ENCODE measurements at regions not wholly inside any gene's neighbourhood (a gene's known extent, or its start where the extent isn't known, plus 50 kb on each side); places are given as distances from the start of the nearest gene placed in this dataset.
"Not testable (repeated sequence)": the region's sequence is repeated elsewhere in the genome, so short reads cannot be mapped to it uniquely, and the experiment has no call there.

DNA sequence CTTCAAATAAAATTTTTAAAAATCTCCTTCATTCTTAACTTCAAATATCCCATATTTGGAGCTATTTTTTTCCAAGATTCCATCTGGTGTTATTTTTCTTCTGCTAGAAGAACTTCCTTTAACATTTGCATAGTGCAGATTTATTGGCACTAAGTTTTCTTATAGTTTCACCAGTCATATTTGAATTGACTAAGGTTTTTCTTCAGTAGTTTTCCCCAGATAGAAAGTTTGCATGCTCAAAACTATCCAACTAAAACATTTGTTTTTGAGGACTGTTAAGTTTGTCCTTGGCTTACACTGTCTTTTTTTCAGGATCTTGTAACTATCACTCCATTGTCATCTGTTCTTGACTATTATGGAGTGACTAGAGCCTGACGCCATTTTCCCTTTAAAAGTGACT lies 606.7 kb downstream of the TAF11L14 start:
- no peak for DNase-seq (ENCODE audit: low read depth)

DNA sequence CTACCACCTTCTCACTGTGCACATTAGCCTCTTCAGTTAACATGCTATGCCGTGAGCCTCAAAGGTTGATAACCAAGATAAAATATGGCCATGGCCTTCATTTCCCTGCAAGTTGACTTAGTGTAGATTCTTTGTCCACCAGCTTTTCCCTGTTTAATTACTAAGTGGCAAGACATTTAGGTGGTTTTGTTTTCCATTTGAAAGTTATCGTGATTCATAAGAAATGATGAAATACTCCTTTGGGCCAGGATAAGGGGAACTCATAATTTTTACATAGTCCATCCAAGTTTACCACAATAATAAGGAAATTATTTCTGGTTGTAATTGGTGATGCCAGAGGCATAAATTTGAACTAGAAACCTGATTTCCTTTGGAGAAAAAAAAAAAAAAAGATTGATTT lies 609.6 kb downstream of the TAF11L14 start:
- no peak for DNase-seq (ENCODE audit: low read depth)

DNA sequence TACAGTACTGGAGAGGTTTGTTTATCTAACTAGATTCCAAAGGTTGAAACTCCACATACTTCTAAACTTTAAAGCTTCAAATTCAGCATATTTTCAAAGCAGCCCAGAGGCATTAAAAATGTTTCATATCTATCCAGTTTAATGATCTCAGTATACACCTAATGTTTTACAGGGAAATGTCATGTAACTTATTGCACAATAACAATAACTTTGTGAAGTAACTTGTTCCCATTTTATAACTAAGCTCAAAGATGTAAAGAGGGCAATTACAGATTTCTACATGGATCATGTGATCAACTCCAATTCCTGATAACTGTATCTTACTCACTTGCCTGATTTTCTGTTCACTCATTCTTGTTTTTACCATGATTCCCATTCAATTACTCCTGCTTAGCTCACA lies 610.0 kb downstream of the TAF11L14 start:
- no peak for DNase-seq (ENCODE audit: low read depth)

DNA sequence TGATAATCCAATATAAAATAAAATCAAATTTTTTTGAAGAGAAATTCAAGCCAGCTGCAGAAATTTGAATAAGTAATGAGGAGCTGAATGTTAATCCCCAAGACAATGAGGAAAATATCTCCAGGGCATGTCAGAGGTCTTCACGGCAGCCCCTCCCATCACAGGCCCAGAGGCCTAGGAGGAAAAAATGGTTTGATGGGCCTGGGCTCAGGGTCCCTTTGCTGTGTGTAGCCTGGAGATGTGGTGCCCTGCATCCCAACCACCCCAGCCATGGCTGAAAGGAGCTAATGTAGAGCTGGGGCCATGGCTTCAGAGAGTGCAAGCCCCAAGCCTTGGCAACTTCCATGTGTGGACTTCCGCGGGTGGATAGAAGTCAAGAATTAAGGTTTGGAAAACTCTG lies 618.3 kb downstream of the TAF11L14 start:
- no peak for DNase-seq (ENCODE audit: low read depth)

GRCh38 chr5:18264126-18264882 lies 630.0 kb downstream of the TAF11L14 start:
- DNase-seq (ENCODE audit: low read depth), result no peak

DNA sequence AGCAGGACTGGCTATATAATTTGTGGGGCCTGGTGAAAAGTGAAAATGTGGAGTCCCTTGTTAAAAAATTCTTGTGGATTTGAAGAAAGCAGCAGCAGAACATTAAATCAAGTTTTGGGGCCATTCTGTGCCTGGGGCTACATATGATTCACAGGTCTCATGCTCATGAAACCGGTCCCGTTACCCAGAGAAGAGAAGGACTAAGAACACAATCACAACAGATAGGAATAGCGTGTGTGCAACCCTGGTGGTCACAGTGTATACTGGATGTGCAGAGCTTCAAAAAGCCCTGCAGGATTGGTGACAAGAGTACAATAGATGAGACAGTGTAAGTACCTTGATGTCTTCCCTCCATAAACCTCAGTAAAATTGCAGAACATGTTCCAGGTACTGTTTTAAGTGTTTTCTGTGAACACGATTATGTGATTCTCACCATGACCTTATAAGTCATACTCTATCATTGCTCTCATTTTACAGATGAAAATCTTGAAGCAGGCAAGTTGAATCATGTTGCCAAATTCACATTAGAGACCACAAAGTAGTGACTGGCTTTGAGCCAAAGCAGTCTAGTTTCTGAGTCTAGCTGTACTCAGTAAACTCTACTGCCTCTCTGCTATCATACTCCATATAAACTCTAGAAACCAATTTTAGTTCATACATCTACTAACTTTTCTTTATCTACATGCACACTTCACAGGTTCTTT lies 636.5 kb downstream of the TAF11L14 start:
- DNase-seq (ENCODE audit: low read depth), result no peak

- DNase-seq (ENCODE audit: low read depth), result no peak
Observed at GRCh38 chr5:18276939-18277338, 642.7 kb downstream of the TAF11L14 start.

DNA sequence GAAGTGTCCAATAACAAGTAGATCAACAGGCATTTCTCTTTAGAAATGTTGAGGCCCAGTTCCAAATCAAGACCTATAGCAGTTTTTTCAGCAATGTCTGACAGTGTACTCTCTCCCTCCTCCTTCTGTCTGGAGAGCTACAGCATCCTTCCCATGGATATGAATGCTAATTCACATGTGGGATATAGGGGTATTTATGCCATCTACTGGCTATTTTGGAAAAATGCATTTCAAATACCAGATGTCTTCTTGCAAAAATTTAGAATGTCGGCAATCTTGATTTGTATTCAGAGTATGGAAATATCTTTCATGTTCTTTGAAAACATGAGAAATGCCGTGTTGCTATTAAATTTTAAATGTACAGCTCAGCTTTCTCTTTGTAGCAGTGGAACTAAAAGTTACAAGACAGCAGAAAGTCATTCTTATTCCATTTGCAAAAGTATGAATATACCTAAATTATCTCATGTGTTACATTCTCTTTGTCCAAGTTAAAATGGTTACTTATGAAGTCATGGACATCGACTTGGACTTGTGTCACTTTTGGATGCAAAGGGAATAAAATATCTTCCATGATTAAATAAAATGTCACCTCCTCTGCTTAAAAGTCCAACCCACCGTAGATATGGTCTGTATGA lies 647.8 kb downstream of the TAF11L14 start:
- DNase-seq (ENCODE audit: low read depth), result no peak

DNA sequence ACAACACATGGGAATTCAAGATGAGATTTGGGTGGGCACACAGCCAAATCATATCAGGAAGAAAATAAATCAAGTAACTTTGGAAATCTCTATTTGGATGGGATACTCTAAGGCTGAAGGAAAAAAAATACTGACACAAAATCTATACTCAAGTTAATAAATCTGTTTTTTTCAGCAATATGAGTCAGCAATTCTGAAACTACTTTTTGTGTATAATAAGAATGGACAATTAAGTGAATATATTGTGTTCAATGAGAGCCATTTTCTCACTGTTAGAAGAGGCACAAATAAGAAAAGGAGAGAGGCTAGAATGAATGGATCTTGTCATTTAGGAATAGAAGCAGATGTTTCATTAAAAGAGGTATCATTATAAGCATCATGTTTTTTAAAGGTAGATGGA lies 651.0 kb downstream of the TAF11L14 start:
- no peak for DNase-seq (ENCODE audit: low read depth)

GRCh38 chr5:18292146-18292545 lies 657.9 kb downstream of the TAF11L14 start:
- no peak for DNase-seq (ENCODE audit: low read depth)

DNA sequence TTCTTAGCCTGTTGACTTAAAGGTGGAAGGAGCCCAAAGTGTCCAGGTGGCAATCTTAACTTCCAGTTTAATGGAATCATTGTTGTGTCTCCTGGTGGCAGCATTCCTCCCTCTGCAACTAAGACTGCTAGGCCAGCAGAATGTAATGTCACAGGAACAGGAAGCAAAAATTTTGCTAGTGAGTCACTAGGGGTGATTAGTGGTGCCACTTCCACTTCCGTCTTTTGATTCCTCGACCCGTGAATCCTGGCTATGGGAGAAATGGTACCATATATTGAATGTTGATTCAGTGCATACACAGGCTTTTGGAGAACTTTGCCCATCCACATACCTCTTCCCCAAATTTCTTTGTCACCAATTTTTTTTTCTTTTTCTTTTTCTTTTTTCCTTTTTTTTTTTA lies 661.4 kb downstream of the TAF11L14 start:
- DNase-seq (ENCODE audit: low read depth), result not testable (repeated sequence)

DNA sequence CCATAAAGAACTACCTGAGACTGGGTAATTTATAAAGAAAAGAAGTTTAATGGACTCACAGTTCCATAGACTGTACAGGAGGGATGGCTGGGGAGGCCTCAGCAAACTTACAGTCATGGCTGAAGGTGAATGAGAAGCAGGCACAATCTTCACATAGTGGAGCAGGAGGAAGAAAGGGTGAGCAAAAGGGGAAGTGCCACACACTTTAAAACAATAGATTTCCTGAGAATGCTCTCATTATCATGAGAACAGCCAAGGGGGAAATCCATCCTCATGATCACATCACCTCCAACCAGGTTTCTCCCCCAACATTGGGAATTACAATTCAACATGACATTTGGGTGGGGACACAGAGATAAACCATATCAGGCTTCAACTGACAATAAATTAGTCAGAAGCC lies 664.9 kb downstream of the TAF11L14 start:
- no peak for DNase-seq (ENCODE audit: low read depth)

GRCh38 chr5:18305288-18305924 lies 671.1 kb downstream of the TAF11L14 start:
- DNase-seq (ENCODE audit: low read depth), result no peak

GRCh38 chr5:18311266-18311665 lies 677.0 kb downstream of the TAF11L14 start:
- no peak for DNase-seq (ENCODE audit: low read depth)

DNA sequence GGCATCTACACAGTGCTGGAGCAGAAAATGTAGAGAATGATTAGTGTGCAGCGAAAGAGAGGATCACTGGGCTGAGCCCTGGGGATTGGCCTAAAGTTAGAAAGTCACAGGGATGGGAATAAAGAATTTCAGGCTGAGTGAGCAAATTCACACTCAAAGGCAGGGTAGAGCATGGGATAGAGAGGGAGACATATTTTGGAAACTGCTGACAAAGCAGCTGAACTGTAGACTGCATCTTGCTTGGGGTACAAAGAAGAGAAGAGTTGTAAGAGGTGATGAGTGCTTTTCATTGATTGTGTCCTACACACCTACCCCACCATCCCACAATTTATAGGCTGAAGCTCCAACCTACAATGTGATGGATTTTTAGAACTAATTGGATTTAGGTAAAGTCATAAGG lies 677.8 kb downstream of the TAF11L14 start:
- DNase-seq (ENCODE audit: low read depth), result no peak

DNA sequence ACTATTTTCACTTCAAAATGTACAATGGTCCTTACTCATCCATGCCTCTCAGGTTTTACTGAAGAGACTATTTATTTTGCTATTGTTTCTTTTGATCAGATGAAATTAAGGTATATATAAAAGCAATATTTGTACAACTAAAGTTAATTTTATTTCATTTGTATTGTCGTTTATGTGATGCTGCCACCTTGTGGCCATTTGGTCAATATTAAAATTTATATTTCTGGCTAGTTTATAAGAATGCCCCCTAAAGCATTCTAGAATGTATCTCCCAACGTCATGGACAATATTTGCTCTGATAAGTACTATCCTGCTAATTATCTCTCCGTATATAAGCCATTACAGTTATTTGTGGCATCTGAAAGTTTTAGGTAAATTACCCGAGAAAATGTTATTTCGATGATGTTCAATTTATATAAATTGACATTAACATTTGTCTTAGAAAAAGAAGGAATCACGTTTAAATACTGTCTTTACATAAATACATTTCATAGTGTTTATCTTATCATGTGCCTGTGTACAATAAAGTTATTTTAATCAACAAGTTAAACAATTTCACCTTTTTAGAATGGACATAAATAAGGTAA lies 680.0 kb downstream of the TAF11L14 start:
- no peak for DNase-seq (ENCODE audit: low read depth)

- no peak for DNase-seq (ENCODE audit: low read depth)
Observed at GRCh38 chr5:18321262-18321942, 687.1 kb downstream of the TAF11L14 start.

DNA sequence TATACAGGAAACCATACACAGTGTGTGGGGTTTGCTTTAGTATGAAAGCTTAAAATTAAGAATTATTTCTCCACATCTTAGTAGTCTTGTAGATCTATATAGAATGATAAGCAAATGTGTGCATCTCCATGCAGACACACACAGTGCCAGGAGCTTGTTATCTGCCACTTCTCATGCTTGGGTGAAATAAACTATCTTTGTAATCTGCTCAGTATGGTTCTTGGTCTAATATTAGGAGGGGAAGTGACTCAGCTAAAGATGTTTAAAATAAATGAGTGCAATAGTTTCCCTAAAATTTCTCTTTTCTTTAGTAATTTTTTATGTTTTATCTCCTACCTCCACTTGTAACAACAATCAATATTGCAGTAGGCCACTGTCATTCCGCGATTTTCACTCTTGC lies 689.6 kb downstream of the TAF11L14 start:
- DNase-seq (ENCODE audit: low read depth), result no peak

DNA sequence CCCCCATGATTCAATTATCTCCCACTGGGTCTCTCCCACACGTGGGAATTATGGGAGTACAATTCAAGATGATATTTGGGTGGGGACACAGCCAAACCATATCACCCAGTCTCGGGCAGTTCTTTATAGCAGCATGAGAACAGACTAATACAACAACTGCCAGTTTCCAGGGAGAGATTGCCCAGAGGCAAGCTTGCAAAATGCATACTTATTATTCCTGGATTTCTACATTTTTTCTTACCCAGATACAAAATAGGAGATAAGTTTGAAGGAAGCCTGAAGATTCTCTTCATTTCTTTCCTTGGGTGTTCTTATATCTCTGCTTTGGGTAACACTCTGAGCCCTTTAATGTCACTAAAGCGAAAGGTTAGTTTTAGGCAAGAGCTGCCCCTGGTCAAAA lies 691.2 kb downstream of the TAF11L14 start:
- no peak for DNase-seq (ENCODE audit: low read depth)

DNA sequence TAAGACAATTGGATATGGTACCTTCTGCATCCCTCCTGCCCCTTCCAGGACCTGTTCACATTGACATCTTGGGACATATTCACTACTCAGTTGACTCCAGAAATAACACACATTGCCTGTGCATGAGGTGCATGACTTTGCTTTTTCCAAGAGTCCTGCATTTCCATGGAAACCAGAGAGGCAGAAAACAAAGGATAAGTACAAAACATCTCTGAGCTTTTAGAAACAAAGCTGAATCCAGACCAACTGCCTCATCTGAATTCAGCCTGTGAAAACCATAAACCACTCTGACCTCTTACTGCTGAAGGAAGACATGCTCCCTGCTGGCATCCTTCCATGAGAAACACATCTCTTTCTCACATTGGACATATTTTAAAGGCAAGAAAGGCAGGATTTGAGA lies 695.1 kb downstream of the TAF11L14 start:
- no peak for DNase-seq (ENCODE audit: low read depth)

DNA sequence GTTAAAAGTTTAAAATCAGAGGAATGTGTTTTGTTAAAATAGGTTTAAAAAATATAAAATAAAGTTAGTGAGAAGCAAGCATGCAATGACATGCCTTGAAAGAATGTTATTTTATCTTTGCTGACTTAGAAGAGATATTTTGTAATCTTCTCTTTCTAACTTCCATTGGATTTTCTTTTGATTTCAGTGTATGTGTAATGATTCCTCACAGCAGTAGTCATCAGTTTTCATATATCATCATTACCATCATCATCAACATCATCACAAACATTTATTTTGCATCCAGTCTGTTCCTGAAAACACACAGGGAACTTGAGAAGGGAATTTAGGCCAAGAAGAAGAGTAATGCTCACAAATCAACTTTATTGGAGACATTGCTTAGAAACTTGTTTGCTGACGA lies 699.6 kb downstream of the TAF11L14 start:
- DNase-seq (ENCODE audit: low read depth), result no peak

DNA sequence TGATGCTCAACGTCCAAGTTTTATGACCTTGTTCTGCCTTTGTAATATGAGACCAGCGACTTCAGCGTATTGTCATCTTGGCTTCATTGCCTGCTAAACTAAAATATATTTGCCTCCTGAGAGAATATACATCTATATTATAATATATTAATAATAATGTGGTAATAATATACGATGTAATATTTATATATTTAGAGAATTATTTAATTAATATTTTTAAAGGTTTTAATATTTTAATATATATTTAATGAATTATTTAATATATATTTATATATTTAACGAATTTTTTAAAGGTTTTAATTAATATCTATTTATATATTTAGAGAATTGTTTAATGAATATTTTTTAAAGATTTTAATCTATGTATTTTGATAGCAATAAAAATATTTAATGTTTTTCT lies 700.7 kb downstream of the TAF11L14 start:
- DNase-seq (ENCODE audit: low read depth), result no peak

Data from HS-27A (cell line).